ENCODE measurements at regions not wholly inside any gene's neighbourhood (a gene's known extent, or its start where the extent isn't known, plus 50 kb on each side); places are given as distances from the start of the nearest gene placed in this dataset.

GRCh38 chr1:11338284-11338924 is 65.4 kb downstream of the UBIAD1 start:
- no peak for DNase-seq

GRCh38 chr1:11339346-11340232 is 66.6 kb downstream of the UBIAD1 start:
- peak in 1 of 2 experiments; percentile 83 for DNase-seq

DNA sequence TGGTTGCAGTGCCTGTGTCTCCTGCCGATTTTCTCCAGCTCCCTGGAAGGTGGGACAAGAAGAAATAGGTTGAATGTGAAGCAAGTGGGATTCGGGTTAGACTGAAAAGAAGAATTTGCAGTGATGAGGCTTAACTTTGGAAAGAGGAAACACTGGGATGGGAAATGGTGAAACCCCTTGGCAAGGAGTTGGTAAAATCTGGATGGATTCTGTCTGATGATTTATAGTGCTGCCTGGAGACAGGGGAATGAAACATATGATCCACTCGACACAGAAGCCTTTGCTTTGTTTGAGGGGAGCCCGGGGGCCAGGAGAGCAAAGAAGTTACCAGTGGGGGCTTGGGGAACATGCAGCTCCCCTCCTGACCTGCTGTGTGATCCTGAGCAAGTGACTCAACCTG is 67.2 kb downstream of the UBIAD1 start:
- no peak for DNase-seq

- DNase-seq, result no peak
Observed at GRCh38 chr1:11341901-11342552, 69.0 kb downstream of the UBIAD1 start.

DNA sequence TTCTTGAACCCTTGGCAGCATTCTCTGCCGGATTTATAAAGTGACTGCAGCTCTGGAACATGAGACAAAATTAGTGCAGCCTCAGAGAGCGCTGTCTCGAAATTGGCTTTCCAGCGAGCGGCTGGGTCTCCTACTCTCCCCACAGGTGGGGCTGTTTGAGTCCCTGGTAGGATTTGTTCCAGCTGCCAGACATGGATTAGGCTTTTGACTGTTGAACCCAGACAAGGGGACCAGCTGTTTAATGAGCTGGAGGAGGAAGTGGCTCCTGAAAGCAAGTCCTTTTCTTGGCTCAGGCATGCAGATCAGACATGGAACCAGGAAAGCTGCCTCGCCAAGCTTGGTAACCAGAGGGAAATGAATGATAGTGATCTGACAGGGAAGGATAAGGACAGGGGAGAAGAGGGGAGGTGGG is 69.6 kb downstream of the UBIAD1 start:
- DNase-seq, result no peak

- no peak for DNase-seq
Observed at GRCh38 chr1:11345971-11346715, 73.1 kb downstream of the UBIAD1 start.

GRCh38 chr1:11350265-11350664 is 77.3 kb downstream of the UBIAD1 start:
- DNase-seq, result no peak

DNA sequence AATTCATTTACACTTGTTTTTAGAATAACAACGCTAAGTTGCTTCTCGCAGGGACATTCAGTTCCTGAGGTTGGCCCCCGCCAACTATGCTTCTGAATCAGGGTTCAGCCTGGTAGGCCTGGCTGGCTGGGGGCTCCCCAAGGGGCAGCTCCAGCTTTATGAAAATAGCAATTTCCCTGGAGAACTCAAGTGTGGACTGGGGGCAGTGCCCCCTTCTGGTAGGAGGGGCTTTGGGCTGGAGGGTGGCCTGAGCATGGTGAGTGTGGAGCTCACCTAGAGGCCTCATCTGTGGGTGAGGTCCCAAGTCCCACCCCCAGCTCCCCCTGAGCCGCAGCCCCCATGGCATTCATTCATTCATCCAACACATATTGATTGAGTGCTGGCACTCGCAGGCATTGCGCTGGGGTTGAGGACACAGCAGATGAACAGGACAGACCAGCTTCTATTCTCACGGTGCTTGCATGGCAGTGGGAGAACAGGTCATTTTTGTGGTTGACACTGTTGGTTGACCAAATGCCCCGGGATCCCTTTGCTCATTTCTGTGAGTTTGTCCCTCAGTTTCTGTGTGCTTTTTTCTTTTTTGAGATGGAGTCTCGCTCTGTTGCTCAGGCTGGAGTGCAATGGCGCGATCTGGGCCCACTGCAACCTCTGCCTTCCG is 79.2 kb downstream of the UBIAD1 start:
- no peak for DNase-seq

- DNase-seq, result peak in 1 of 2 experiments; percentile 36
Observed at GRCh38 chr1:11352816-11353799, 80.1 kb downstream of the UBIAD1 start.

DNA sequence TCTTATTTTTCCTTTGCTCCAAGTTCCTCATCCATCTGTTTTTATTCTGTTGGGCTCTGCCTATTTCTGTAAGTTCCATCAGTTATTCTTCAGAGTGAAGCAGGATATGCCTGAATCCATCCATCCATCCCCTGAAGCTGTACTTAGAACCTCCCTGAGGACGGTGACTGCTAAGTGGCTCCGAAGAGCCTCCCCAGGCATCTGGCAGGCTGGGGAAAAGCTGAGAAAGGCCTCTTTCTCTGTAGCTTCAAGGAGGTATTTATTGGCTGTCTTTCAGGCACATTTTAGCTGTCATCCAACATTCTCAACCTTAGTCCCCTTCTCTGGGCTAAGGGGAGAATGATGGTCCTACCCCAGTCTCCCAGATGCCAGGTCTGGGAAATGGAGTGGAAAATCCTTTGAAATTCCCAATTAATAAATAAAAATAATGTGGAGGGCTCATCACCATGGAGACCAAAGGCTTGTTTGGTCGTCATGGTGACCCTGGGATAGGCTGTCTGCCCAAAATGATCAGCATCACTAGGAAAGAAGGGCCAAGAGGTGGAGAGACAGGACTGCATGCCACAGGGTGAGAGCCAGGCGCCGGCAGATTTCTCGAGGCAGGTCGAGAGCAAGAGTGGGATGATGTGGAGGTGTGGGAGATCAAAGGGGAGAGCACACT is 82.0 kb downstream of the UBIAD1 start:
- no peak for DNase-seq

DNA sequence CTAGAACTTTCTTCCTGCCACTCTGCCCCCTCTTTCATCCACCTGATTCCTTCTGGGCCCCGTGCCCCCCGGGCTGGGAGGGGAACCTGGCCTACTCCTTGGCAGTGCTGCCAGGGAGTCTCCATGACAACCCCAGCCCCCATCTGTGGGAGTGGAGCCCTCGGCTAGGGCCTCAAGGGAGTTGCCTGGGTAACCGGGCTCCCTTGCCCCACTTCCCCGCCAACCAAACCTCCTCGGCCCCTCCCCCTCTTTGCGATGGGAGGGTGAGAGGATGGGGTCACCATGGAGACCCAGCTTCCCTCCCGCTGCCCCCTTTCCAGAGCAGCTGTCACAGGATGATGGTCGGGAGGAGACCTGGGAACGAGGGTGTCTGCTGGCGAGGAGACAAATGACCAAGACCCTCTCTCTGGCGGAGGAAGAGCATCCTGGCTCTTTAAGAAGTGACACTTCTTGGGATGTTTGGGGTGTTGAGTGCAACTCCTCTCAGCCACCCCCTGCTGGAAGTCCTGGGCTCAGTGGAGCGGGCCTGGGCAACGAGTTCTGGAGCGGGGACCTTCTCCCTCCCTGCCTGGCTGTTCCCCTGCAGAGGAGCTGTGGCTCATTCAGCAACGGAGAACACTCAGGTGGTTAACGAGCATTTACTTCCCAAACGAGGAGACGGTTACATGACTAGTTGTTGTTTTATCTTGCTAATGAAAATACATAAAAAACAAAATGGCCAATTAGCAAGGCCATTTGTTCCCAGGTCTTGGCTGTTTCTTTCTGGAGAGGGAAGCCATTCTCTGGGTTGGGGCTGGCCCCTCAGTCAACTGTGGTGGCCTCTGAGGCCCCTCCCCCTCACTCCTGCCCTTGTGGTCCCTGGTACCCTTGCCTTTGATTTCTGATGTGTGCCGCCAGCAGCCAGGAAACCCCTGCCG is 82.8 kb downstream of the UBIAD1 start:
- DNase-seq, result no peak

- no peak for DNase-seq
Observed at GRCh38 chr1:11357276-11357675, 84.3 kb downstream of the UBIAD1 start.

DNA sequence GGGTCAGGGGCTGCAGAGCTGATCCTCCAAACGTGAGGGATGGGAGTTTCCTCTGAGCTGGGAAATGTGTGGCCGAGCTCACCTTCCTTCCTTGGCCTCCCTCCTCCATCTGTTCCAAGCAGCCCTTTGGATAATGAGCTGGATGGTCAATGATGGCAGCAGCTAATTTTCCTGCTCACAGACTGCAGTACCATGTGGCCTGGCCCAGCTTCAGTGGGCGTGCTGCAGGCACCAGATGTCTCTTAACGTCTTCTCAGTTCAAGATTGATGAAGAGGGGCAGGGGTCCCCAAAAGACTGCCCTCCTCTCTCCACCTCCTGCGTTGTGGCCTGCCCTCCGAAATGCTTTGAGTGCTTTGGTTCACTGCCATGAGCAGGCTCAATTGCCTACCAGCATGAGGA is 86.0 kb downstream of the UBIAD1 start:
- no peak for DNase-seq

DNA sequence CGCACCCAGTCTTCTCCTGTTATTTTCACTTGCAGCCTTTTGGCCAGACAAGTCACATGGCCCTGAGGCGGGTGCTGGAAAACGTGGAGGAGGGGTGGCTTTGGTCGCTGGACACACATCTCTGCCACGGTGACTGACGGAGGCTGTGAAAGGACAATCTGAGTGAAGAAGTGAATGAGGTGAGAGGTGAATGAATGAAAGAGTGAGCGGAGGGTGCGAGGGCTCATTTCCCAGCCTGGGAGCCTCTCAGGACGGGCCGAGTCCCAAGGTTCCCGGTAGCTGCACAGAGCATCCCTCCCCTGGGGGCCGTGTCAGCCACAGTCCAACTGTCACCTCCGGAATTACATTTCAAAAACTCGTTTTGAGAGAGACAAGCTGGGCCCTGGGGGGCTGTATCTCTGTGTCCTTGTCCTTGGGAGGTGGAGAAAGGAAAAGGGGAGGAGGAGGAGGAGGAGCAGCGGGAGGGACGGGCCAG is 89.6 kb downstream of the UBIAD1 start:
- no peak for DNase-seq

GRCh38 chr1:11364170-11364569 is 91.2 kb downstream of the UBIAD1 start:
- DNase-seq, result no peak

DNA sequence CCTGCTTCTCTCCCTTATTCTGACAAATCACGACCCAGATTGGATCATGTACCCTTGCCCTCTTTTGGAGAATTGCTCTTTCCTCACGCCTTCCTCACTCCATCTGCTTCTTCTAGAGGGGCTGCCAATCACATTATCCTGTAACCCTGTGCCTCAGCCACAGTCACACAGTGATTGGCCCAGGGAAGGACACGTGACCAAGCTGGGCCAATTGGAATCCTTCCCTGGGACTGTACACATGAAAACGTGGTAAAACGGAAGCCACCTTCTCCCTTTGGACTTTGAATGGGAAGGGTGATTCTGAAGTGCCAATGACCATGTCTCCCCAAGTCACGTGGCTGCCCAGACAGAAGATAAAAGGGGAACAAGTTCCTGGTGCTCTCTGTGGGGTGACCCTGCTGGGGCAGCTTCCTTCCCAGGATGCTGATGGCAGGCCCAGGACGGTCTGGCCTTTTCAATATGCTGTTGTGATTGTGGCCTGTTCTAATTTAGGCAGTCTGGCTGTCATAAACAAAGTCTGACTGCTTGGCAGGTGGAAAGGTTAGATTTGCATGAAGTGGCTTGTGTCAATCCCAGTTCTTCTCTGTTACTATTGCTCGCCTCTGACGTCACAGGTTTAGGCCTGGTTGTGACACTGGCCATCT is 92.9 kb downstream of the UBIAD1 start:
- no peak for DNase-seq

GRCh38 chr1:11373029-11373894 is 100.3 kb downstream of the UBIAD1 start:
- DNase-seq, result no peak

Measured in NCI-H526 (cell line).